Spleen (tissue), 11 donors: ENCODE measurements at regions not wholly inside any gene's neighbourhood (a gene's known extent, or its start where the extent isn't known, plus 50 kb on each side); places are given as distances from the start of the nearest gene placed in this dataset.

ENCODE experiments used
- DNase-seq: peaks from one replicate; pipeline ENCODE4 v3.0.0-alpha.2; 2020
- H3K27ac ChIP-seq, 8 donors: fragments of 200-600 bp; sonication (generic) in 7 of 8; 1 replicate in 4 of 8; 2 replicates in 4 of 8; pipeline versions ENCODE4 v1.5.0 to v1.8.0; 2016 to 2021; ENCODE audit warnings: inconsistent platforms in 4 of 8, mild to moderate bottlenecking in 4 of 8, moderate library complexity in 1 of 8
- H3K27me3 ChIP-seq, 7 donors: fragments of 200-600 bp; sonication (generic) in 6 of 7; replicated peaks in 1 of 7; 1 replicate in 4 of 7; 2 replicates in 3 of 7; pipeline versions ENCODE4 v1.5.0 to v1.8.0; 2016 to 2021; ENCODE audit warnings: inconsistent platforms in 3 of 7, mild to moderate bottlenecking in 1 of 7
- H3K36me3 ChIP-seq, 6 donors: fragments of 200-600 bp; sonication (generic) in 5 of 6; 1 replicate in 4 of 6; 2 replicates in 2 of 6; pipeline versions ENCODE4 v1.5.0 to v1.8.0; 2016 to 2021; ENCODE audit warnings: inconsistent platforms in 2 of 6
- H3K4me1 ChIP-seq, 6 donors: fragments of 200-600 bp; sonication (generic) in 5 of 6; 1 replicate in 3 of 6; 2 replicates in 3 of 6; pipeline versions ENCODE4 v1.5.0 to v1.8.0; 2016 to 2021; ENCODE audit warnings: inconsistent platforms in 3 of 6
- H3K4me3 ChIP-seq, 8 donors: fragments of 200-600 bp; sonication (generic) in 7 of 8; 1 replicate in 4 of 8; 2 replicates in 4 of 8; pipeline versions ENCODE4 v1.5.0 to v1.8.0; 2016 to 2021; ENCODE audit warnings: inconsistent platforms in 4 of 8, mild to moderate bottlenecking in 4 of 8, moderate library complexity in 2 of 8
- H3K9me3 ChIP-seq, 8 donors: fragments of 200-600 bp; sonication (generic) in 7 of 8; 1 replicate in 4 of 8; 2 replicates in 4 of 8; pipeline versions ENCODE4 v1.5.0 to v1.8.0; 2016 to 2021; ENCODE audit warnings: inconsistent platforms in 4 of 8
- POLR2A ChIP-seq, 3 donors: fragments of 450-650 bp; IDR thresholded peaks; one replicate each; pipeline ENCODE4 v1.5.1; 2017; ENCODE audit warnings: antibody characterized with exemption in 3 of 3, mild to moderate bottlenecking in 1 of 3
- POLR2AphosphoS5 ChIP-seq, 3 donors: sonication (generic); formaldehyde crosslinking; IDR thresholded peaks; one replicate each; pipeline ENCODE4 v1.5.1; 2017; ENCODE audit warnings: antibody characterized with exemption in 3 of 3
- WGBS, 5 donors: extraction: QIAGEN DNeasy Blood & Tissue Kit in 3 of 5; methylation state at CpG; one replicate each; pipeline versions ENCODE4 v1.1.5 to v1.1.7; 2013 to 2018; 5-methylcytosine and 5-hydroxymethylcytosine counted together
- intact Hi-C: fragments of 100-400 bp; cut with DNase I; formaldehyde crosslinking; loops from one replicate; pipeline ENCODE4 v1.15.0; 2023; ENCODE audit warnings: low total_unique reads
- TF ChIP-seq, protein P1 (sequence below), 11 experiments: fragments of 200-600 bp in 7 of 11; fragments of 450-650 bp in 4 of 11; sonication (generic) in 4 of 11; IDR thresholded peaks in 8 of 11; conservative IDR thresholded peaks in 3 of 11; 1 replicate in 7 of 11; 2 replicates in 4 of 11; pipeline versions ENCODE4 v1.4.0 to v1.8.0; 2016 to 2021; ENCODE audit warnings: antibody characterized with exemption in 11 of 11, inconsistent platforms in 4 of 11, mild to moderate bottlenecking in 1 of 11
- donor health status: healthy with polysubstance abuse.
- donor health status: DM: no; HTN: no; CAD: no; lungs with moderate emphysema.
- donor health status: DM: no; HTN: no; CAD: no.
- donor health status: Bipolar disorder and iron deficiency.
- donor health status: healthy.
- donor health status: DM: no; HTN: no; CAD: no.
- donor health status: DM: yes; HTN: yes; CAD: no.

GRCh38 chr12:77777274-77777673 is 53.4 kb upstream of the NAV3 start:
- WGBS, 5 donors, result 76 to 97% (median 93%) methylated on average over 1 of the region's 1 CpG
- H3K4me1 ChIP-seq, result no peaks in the 10 kb centered on the region
- TF ChIP-seq POLR2A (IDR thresholded peaks at IDR 0.05) (no peak), POLR2AphosphoS5 (IDR thresholded peaks at IDR 0.05) (no peak)
- TF ChIP-seq, protein P1, sequence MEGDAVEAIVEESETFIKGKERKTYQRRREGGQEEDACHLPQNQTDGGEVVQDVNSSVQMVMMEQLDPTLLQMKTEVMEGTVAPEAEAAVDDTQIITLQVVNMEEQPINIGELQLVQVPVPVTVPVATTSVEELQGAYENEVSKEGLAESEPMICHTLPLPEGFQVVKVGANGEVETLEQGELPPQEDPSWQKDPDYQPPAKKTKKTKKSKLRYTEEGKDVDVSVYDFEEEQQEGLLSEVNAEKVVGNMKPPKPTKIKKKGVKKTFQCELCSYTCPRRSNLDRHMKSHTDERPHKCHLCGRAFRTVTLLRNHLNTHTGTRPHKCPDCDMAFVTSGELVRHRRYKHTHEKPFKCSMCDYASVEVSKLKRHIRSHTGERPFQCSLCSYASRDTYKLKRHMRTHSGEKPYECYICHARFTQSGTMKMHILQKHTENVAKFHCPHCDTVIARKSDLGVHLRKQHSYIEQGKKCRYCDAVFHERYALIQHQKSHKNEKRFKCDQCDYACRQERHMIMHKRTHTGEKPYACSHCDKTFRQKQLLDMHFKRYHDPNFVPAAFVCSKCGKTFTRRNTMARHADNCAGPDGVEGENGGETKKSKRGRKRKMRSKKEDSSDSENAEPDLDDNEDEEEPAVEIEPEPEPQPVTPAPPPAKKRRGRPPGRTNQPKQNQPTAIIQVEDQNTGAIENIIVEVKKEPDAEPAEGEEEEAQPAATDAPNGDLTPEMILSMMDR (IDR thresholded peaks at IDR 0.05 in 8 of 11, conservative IDR thresholded peaks at IDR 0.05 in 3 of 11), result no peak
- H3K27ac ChIP-seq, result no peak overlapping the region
- H3K4me3 ChIP-seq, result no peak overlapping the region
- peaks cover 0 to 3% (median 0%) of the 10 kb centered on the region in 8 donors for H3K9me3 ChIP-seq
- no peaks in the 10 kb centered on the region for H3K36me3 ChIP-seq
- H3K27me3 ChIP-seq, result no peaks in the 10 kb centered on the region
- DNase-seq, result no peak
- intact Hi-C loops, result no loop called here

DNA sequence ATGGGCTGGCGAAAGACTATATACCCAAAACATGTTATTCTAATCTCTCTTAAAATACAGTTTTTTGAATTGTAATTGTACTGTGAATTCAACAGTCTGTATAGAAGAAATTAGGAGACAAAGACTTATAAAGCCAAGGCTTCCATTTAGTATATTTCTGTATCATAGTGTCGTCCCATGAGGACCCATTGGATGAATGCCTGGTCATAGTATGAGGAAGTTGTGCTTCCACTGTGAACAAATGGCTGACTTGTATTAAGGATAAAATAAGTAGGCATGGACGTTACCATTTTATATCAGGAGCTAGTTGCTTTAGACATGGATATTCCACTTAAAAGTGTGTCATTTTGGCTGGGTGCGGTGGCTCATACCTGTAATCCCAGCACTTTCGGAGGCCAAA is 55.9 kb upstream of the NAV3 start:
- no peak overlapping the region for H3K4me3 ChIP-seq
- H3K27me3 ChIP-seq, result no peaks in the 10 kb centered on the region
- peaks cover 0 to 6% (median 0%) of the 10 kb centered on the region in 8 donors for H3K9me3 ChIP-seq
- WGBS, 5 donors, result 72 to 90% (median 86%) methylated on average over 5 of the region's 5 CpGs
- H3K4me1 ChIP-seq, result no peaks in the 10 kb centered on the region
- DNase-seq, result no peak
- no peak for TF ChIP-seq POLR2A (IDR thresholded peaks at IDR 0.05)
- TF ChIP-seq POLR2AphosphoS5 (IDR thresholded peaks at IDR 0.05), result no peak
- TF ChIP-seq, protein P1 (IDR thresholded peaks at IDR 0.05 in 8 of 11, conservative IDR thresholded peaks at IDR 0.05 in 3 of 11), result no peak
- H3K36me3 ChIP-seq, result no peaks in the 10 kb centered on the region
- intact Hi-C loops, result no loop called here
- H3K27ac ChIP-seq, result no peak overlapping the region

DNA sequence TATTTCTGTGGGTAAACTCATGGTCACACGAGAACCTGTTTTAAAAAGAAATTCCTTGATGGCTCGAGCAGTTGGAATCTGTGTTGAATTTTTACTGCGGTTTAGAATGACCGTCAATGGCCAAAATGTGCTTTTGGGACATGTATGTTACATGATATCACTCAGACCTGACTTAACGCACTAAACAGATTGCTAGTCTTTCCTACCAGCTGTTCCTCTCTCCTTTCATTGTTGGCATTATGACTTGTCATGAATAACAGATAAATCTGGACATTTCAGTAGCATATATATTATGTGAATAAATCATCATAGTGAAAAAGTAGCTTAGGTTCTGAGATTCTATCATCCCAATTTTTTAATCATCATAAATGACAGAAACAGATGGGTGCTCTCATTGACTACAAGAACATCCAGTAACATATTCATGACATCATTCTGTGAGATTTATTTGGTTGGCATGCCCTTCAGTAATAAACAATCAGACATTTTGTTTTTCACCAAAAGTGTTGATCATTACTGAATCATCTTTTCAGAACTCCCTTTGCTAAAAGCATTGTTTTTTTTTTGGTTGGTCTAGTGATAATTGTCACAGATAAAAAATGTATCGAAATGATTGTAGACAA is 57.9 kb upstream of the NAV3 start:
- H3K36me3 ChIP-seq, result no peaks in the 10 kb centered on the region
- H3K27ac ChIP-seq, result no peak overlapping the region
- TF ChIP-seq, protein P1 (IDR thresholded peaks at IDR 0.05 in 8 of 11, conservative IDR thresholded peaks at IDR 0.05 in 3 of 11), result no peak
- H3K4me3 ChIP-seq, result no peak overlapping the region
- 83 to 92% (median 88%) methylated on average over 6 of the region's 6 CpGs for WGBS, 5 donors
- peaks cover 0 to 19% (median 9%) of the 10 kb centered on the region in 8 donors for H3K9me3 ChIP-seq
- no peaks in the 10 kb centered on the region for H3K27me3 ChIP-seq
- H3K4me1 ChIP-seq, result no peaks in the 10 kb centered on the region
- intact Hi-C loops, result no loop called here
- DNase-seq, result no peak

DNA sequence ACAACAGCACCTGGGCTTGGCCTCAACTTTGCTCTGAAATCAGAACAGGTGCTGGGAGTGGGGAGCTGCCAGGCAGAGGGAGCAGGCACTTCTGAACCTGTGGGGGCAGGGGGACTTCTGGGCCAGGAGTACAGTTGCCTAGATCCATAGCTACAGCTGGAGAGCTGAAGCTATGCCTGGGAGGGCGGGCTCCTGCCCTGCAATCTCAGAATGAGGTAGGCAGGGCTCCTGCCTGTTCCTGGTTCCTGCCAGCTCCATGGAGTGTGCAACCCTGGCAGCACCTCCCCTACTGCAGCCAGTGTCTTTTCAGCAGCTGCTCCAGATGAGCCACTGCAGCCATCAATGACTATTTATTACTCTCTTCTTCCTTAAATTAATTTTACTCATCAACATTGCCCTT is 62.1 kb upstream of the NAV3 start:
- H3K36me3 ChIP-seq, result no peaks in the 10 kb centered on the region
- no peak overlapping the region for H3K4me3 ChIP-seq
- no peak for DNase-seq
- H3K27me3 ChIP-seq, result no peaks in the 10 kb centered on the region
- 20 to 89% (median 75%) methylated on average over 1 of the region's 1 CpG for WGBS, 5 donors
- no peak for TF ChIP-seq POLR2AphosphoS5 (IDR thresholded peaks at IDR 0.05)
- no peak for TF ChIP-seq POLR2A (IDR thresholded peaks at IDR 0.05)
- TF ChIP-seq, protein P1 (IDR thresholded peaks at IDR 0.05 in 8 of 11, conservative IDR thresholded peaks at IDR 0.05 in 3 of 11), result no peak
- intact Hi-C loops, result no loop called here
- no peaks in the 10 kb centered on the region for H3K4me1 ChIP-seq
- peaks cover 0 to 26% (median 16%) of the 10 kb centered on the region in 8 donors for H3K9me3 ChIP-seq
- no peak overlapping the region for H3K27ac ChIP-seq
